Natural killer cell treated with Interleukin-12 subunit alpha and Interleukin-12 subunit beta and Interleukin-15 and Interleukin-18, amount 100 ng/mL, for 72 hours (primary cell): ENCODE measurements at regions not wholly inside any gene's neighbourhood (a gene's known extent, or its start where the extent isn't known, plus 50 kb on each side); places are given as distances from the start of the nearest gene placed in this dataset.
"Not testable (repeated sequence)": the region's sequence is repeated elsewhere in the genome, so short reads cannot be mapped to it uniquely, and the experiment has no call there.

Source experiments
- ATAC-seq, 2 donors: fragments of 150-1000 bp; cut with Tn5 transposase in 1 of 2; sonication (Bioruptor Pico), chemical (Tn5 transposase) in 1 of 2; 2 replicates each; pipeline ENCODE4 v1.10.0; 2021
- DNase-seq: peaks from one replicate; pipeline ENCODE4 v3.0.0; 2022; ENCODE audit warnings: low spot score
- H3K27ac Mint-ChIP-seq, 2 donors: 1 replicate in 1 of 2; 2 replicates in 1 of 2; pipeline ENCODE4 v1.8.0; 2022; ENCODE audit warnings: mixed read lengths in 2 of 2, mild to moderate bottlenecking in 1 of 2, moderate library complexity in 1 of 2
- H3K27me3 Mint-ChIP-seq, 2 donors: 1 replicate in 1 of 2; 2 replicates in 1 of 2; pipeline ENCODE4 v1.8.0; 2022; ENCODE audit warnings: mixed read lengths in 2 of 2
- H3K36me3 Mint-ChIP-seq: one replicate; pipeline ENCODE4 v1.8.0; 2022; ENCODE audit warnings: mixed read lengths
- H3K4me1 Mint-ChIP-seq, 2 donors: 1 replicate in 1 of 2; 2 replicates in 1 of 2; pipeline ENCODE4 v1.8.0; 2022; ENCODE audit warnings: low read depth in 2 of 2, mixed read lengths in 2 of 2, mild to moderate bottlenecking in 1 of 2
- H3K4me3 Mint-ChIP-seq: one replicate; pipeline ENCODE4 v1.8.0; 2022; ENCODE audit warnings: mixed read lengths
- H3K9me3 Mint-ChIP-seq: 2 replicates; pipeline ENCODE4 v1.8.0; 2022; ENCODE audit warnings: mixed read lengths

GRCh38 chr16:52751035-52751434, 204.1 kb upstream of the TOX3 start:
- peaks cover 0 to 7% of the 10 kb centered on the region in 2 donors for H3K27me3 Mint-ChIP-seq
- peaks cover 7% of the 10 kb centered on the region for H3K9me3 Mint-ChIP-seq
- H3K4me1 Mint-ChIP-seq: no peaks in the 10 kb centered on the region
- no peaks in the 10 kb centered on the region for H3K36me3 Mint-ChIP-seq
- H3K4me3 Mint-ChIP-seq: no peak overlapping the region
- H3K27ac Mint-ChIP-seq: no peak overlapping the region
- ATAC-seq: no peak
- DNase-seq: no peak

- H3K4me3 Mint-ChIP-seq: no peak overlapping the region
- DNase-seq (no peak), ATAC-seq (no peak)
- peaks cover 7% of the 10 kb centered on the region for H3K9me3 Mint-ChIP-seq
- H3K4me1 Mint-ChIP-seq: no peaks in the 10 kb centered on the region
- no peak overlapping the region for H3K27ac Mint-ChIP-seq
- peaks cover 0 to 7% of the 10 kb centered on the region in 2 donors for H3K27me3 Mint-ChIP-seq
- H3K36me3 Mint-ChIP-seq: no peaks in the 10 kb centered on the region
These were observed 201.8 kb upstream of the TOX3 start for GRCh38 chr16:52748741-52749140.

GRCh38 chr16:52747088-52747595, 200.2 kb upstream of the TOX3 start:
- peaks cover 7% of the 10 kb centered on the region for H3K9me3 Mint-ChIP-seq
- no peak overlapping the region for H3K27ac Mint-ChIP-seq

GRCh38 chr16:52743707-52744106, 196.8 kb upstream of the TOX3 start:
- peaks cover 16% of the 10 kb centered on the region for H3K9me3 Mint-ChIP-seq
- peaks cover 0 to 2% of the 10 kb centered on the region in 2 donors for H3K27me3 Mint-ChIP-seq
- DNase-seq (no peak), ATAC-seq (no peak)
- H3K36me3 Mint-ChIP-seq: no peaks in the 10 kb centered on the region
- no peak overlapping the region for H3K27ac Mint-ChIP-seq
- no peak overlapping the region for H3K4me3 Mint-ChIP-seq
- no peaks in the 10 kb centered on the region for H3K4me1 Mint-ChIP-seq

More at GRCh38 chr16:52747088-52747595, 200.2 kb upstream of the TOX3 start:
- H3K27me3 Mint-ChIP-seq: peaks cover 0 to 7% of the 10 kb centered on the region in 2 donors
- DNase-seq (no peak), ATAC-seq (no peak)
- no peak overlapping the region for H3K4me3 Mint-ChIP-seq
- no peaks in the 10 kb centered on the region for H3K4me1 Mint-ChIP-seq
- no peaks in the 10 kb centered on the region for H3K36me3 Mint-ChIP-seq

- Mint-ChIP-seq H3K9me3 (peaks cover 16% of the 10 kb centered on the region), H3K4me3 (no peak overlapping the region), H3K4me1 (no peaks in the 10 kb centered on the region), H3K27me3 (peaks cover 0 to 2% of the 10 kb centered on the region in 2 donors), H3K27ac (no peak overlapping the region), H3K36me3 (no peaks in the 10 kb centered on the region)
- DNase-seq (no peak), ATAC-seq (no peak)
These were observed 195.7 kb upstream of the TOX3 start for GRCh38 chr16:52742608-52743170.

GRCh38 chr16:52742052-52742451, 195.1 kb upstream of the TOX3 start:
- no peaks in the 10 kb centered on the region for H3K4me1 Mint-ChIP-seq
- no peaks in the 10 kb centered on the region for H3K36me3 Mint-ChIP-seq

GRCh38 chr16:52741351-52741750, 194.4 kb upstream of the TOX3 start:
- ATAC-seq: no peak
- Mint-ChIP-seq H3K9me3 (peaks cover 11% of the 10 kb centered on the region), H3K4me3 (no peak overlapping the region), H3K4me1 (no peaks in the 10 kb centered on the region), H3K27ac (no peak overlapping the region), H3K27me3 (peaks cover 0 to 2% of the 10 kb centered on the region in 2 donors), H3K36me3 (no peaks in the 10 kb centered on the region)
- no peak for DNase-seq

More at GRCh38 chr16:52742052-52742451, 195.1 kb upstream of the TOX3 start:
- Mint-ChIP-seq H3K27ac (no peak overlapping the region), H3K4me3 (no peak overlapping the region), H3K27me3 (peaks cover 0 to 2% of the 10 kb centered on the region in 2 donors), H3K9me3 (peaks cover 16% of the 10 kb centered on the region)
- ATAC-seq (no peak), DNase-seq (no peak)

- no peak for ATAC-seq
- Mint-ChIP-seq H3K27ac (no peak overlapping the region), H3K9me3 (peaks cover 11% of the 10 kb centered on the region), H3K4me3 (no peak overlapping the region), H3K4me1 (no peaks in the 10 kb centered on the region), H3K36me3 (no peaks in the 10 kb centered on the region), H3K27me3 (peaks cover under 1 to 2% of the 10 kb centered on the region in 2 donors)
- no peak for DNase-seq
These were observed 193.8 kb upstream of the TOX3 start for GRCh38 chr16:52740766-52741165.

- H3K27ac Mint-ChIP-seq: no peak overlapping the region
- DNase-seq (no peak), ATAC-seq (no peak)
- no peaks in the 10 kb centered on the region for H3K36me3 Mint-ChIP-seq
- H3K9me3 Mint-ChIP-seq: peaks cover 11% of the 10 kb centered on the region
- H3K27me3 Mint-ChIP-seq: peaks cover 2 to 5% of the 10 kb centered on the region in 2 donors
- no peaks in the 10 kb centered on the region for H3K4me1 Mint-ChIP-seq
- H3K4me3 Mint-ChIP-seq: no peak overlapping the region
These were observed 193.4 kb upstream of the TOX3 start for GRCh38 chr16:52740333-52740732.

- H3K36me3 Mint-ChIP-seq, H3K4me3 Mint-ChIP-seq, H3K27me3 Mint-ChIP-seq, ATAC-seq, DNase-seq, H3K4me1 Mint-ChIP-seq, H3K27ac Mint-ChIP-seq: not testable (repeated sequence)
- H3K9me3 Mint-ChIP-seq: peaks cover 11% of the 10 kb centered on the region
These were observed 192.0 kb upstream of the TOX3 start for GRCh38 chr16:52738992-52739391.

- H3K4me1 Mint-ChIP-seq: no peaks in the 10 kb centered on the region
- peak in 1 of 2 donors; percentile 27 for ATAC-seq
- peaks cover 0 to 6% of the 10 kb centered on the region in 2 donors for H3K27me3 Mint-ChIP-seq
- no peaks in the 10 kb centered on the region for H3K9me3 Mint-ChIP-seq
- no peak for DNase-seq
- H3K4me3 Mint-ChIP-seq: no peak overlapping the region
- no peaks in the 10 kb centered on the region for H3K36me3 Mint-ChIP-seq
- H3K27ac Mint-ChIP-seq: no peak overlapping the region
These were observed 184.4 kb upstream of the TOX3 start for GRCh38 chr16:52731219-52731875.

- no peak for ATAC-seq
- H3K36me3 Mint-ChIP-seq: no peaks in the 10 kb centered on the region
- no peak for DNase-seq
- peaks cover 3% of the 10 kb centered on the region for H3K9me3 Mint-ChIP-seq
- no peak overlapping the region for H3K27ac Mint-ChIP-seq
- H3K4me3 Mint-ChIP-seq: no peak overlapping the region
- peaks cover 0 to 4% of the 10 kb centered on the region in 2 donors for H3K27me3 Mint-ChIP-seq
- no peaks in the 10 kb centered on the region for H3K4me1 Mint-ChIP-seq
These were observed 182.8 kb upstream of the TOX3 start for GRCh38 chr16:52729731-52730130.

- H3K9me3 Mint-ChIP-seq: peaks cover 4% of the 10 kb centered on the region
- DNase-seq (no peak), ATAC-seq (no peak)
- no peaks in the 10 kb centered on the region for H3K4me1 Mint-ChIP-seq
- H3K36me3 Mint-ChIP-seq: no peaks in the 10 kb centered on the region
- peaks cover 0 to 7% of the 10 kb centered on the region in 2 donors for H3K27me3 Mint-ChIP-seq
- H3K27ac Mint-ChIP-seq: no peak overlapping the region
- no peak overlapping the region for H3K4me3 Mint-ChIP-seq
These were observed 180.9 kb upstream of the TOX3 start for GRCh38 chr16:52727849-52728248.

- H3K4me1 Mint-ChIP-seq: no peaks in the 10 kb centered on the region
- peaks cover 0 to 7% of the 10 kb centered on the region in 2 donors for H3K27me3 Mint-ChIP-seq
- no peak for DNase-seq
- no peaks in the 10 kb centered on the region for H3K36me3 Mint-ChIP-seq
- H3K9me3 Mint-ChIP-seq: peaks cover 4% of the 10 kb centered on the region
- no peak for ATAC-seq
- H3K4me3 Mint-ChIP-seq: no peak overlapping the region
- H3K27ac Mint-ChIP-seq: no peak overlapping the region
These were observed 180.5 kb upstream of the TOX3 start for GRCh38 chr16:52727441-52727840.
